GM12872 (cell line): ENCODE measurements at regions not wholly inside any gene's neighbourhood (a gene's known extent, or its start where the extent isn't known, plus 50 kb on each side); places are given as distances from the start of the nearest gene placed in this dataset.

Source experiments
- TF ChIP-seq, protein P1 (sequence below): IDR thresholded peaks from 3 replicates; pipeline ENCODE4 v1.5.1; 2011; ENCODE audit warnings: low read depth, mild to moderate bottlenecking, low read length, moderate library complexity; ENCODE audit not compliant: insufficient read depth

DNA sequence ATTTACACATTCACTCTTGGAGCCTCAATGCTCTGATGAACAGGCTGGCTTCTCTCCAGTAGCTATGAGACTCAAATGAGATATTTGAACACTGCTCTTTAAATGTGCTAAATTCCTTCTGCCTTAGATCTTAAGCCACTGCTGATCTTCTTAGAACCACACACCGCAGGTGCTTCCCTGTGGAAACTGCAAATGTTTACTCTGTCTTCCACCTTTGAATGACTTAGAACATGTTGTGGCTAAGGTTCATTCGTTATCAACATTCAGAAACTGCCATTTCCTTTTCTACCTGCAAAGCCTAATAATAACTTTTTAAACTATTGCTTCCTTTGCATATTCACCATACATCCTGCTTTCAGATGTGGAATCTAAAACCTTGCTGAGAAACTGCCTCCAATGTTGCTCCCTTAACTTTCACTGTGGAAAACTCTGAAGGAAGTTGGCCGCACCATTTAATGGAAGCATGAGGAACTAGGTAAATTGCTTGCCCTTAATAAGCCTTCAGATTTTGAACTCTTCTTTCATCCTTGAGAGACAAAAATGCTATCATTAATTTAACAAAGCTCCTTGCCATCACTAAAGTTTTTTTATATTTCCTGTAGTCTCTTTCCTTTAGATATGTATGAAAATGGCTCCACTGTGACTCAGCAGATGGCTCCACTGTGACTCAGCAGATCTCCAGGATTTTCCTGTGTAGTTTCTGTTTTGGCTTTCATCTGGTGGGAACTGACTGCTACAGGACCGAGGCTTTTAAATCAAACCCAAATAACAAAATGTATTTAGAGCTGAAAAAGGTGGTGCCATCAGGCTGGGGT, 143.8 kb downstream of the TNFSF18 start:
- TF ChIP-seq, protein P1, sequence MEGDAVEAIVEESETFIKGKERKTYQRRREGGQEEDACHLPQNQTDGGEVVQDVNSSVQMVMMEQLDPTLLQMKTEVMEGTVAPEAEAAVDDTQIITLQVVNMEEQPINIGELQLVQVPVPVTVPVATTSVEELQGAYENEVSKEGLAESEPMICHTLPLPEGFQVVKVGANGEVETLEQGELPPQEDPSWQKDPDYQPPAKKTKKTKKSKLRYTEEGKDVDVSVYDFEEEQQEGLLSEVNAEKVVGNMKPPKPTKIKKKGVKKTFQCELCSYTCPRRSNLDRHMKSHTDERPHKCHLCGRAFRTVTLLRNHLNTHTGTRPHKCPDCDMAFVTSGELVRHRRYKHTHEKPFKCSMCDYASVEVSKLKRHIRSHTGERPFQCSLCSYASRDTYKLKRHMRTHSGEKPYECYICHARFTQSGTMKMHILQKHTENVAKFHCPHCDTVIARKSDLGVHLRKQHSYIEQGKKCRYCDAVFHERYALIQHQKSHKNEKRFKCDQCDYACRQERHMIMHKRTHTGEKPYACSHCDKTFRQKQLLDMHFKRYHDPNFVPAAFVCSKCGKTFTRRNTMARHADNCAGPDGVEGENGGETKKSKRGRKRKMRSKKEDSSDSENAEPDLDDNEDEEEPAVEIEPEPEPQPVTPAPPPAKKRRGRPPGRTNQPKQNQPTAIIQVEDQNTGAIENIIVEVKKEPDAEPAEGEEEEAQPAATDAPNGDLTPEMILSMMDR: no peak

DNA sequence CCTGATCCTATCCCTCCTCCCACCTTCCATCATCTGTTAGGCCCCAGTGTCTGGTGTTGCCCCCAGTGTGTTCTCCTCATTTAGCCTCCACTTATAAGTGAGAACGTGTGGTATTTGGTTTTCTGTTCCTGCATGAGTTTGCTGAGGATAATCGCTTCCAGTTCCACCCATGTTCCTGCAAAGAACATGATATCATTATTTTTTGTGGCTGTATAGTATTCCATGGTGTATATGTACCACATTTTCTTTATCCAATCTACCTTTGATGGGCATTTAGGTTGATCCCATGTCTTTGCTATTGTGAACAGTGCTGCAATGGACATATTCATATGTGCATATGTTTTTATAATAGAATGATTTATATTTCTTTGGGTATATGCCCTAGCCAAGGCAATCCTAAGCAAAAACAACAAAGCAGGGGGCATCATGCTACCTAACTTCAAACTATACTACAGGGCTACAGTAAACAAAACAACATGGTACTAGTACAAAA, 142.9 kb downstream of the TNFSF18 start:
- TF ChIP-seq, protein P1: no peak

DNA sequence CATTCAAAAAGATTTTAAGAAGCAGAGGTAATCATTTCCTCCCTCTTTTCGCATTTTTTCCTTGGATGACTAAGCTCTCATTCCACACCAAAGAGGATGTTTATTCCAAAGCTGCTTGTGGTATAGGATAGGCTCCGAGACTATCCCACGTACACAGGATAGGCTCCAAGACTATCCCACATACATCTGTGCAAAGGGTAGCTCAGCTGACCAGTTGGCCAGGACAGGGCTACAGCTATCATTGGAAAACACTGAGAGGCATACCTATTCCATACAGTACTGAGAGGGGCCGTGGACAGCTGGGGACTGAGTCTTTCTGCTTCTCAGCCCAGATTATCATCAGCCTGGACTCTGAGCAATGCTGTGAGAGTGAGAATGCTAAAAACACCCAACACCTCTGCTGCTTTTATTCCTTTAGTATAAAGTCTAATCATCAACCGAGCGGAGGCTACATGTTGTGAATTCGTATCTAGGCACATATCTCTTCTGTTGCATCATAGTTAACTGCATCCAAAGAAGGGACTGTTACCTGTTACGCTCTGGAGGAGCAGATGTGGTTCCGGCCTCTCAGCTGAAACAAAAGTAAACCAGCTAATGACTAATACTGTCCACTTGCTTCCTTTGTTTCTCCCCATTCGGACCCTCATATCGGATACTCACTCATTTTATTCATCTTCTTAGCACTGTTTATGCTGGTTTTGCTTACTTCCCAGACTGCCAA, 141.0 kb downstream of the TNFSF18 start:
- TF ChIP-seq, protein P1: no peak

DNA sequence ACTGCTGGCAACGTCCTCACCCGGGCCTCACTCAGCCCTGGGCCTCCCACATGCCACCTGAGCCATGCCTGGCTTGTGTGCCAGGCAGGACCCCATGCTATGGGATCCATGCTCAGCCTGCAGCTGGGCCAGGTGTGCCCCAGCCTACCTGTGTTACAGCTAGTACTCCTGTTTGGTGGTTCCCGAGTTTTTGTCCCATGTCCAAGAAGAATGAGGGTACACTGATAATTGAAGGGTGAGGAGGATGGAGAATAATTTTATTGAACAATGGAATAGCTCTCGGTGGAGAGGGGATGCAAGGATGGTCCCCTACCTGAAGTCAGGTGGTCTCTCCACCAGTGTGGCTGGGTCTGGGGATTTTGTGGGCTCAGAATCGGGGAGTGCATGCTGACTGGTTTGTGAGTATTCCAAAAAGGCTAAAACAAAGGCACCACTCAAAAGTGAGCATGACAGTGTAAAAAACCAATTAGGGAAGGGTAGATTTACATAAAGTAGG, 137.9 kb downstream of the TNFSF18 start:
- TF ChIP-seq, protein P1: no peak

DNA sequence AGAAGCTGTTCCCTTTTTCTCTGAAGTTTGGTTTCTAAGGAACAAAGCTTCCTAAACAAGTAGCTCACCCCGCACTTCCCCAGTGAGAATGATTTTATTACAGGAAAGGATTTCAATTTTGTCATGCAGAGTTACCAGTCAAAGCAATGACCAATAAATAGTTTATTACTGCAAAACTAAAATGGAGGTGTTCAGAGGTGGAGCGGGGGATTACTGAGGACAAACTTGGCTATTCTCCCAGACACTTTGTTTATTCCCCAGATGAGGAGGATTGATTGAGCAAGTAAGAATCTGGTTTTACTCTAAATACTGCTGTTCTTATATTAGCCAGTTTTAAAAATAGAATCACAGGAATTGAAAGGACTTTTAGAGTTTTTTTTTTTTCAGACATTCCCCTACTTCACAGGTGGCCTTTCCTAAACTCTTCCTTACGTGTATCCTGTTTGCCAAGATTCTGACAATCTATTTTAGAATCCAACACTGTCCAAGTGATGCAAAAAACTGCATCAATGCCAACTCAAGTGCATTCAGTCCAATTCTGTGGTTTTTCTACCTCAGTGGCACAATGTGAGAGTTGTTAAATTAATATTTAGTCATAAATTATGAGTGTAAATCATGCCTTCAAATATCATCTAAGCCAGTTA, 136.1 kb downstream of the TNFSF18 start:
- TF ChIP-seq, protein P1: no peak

DNA sequence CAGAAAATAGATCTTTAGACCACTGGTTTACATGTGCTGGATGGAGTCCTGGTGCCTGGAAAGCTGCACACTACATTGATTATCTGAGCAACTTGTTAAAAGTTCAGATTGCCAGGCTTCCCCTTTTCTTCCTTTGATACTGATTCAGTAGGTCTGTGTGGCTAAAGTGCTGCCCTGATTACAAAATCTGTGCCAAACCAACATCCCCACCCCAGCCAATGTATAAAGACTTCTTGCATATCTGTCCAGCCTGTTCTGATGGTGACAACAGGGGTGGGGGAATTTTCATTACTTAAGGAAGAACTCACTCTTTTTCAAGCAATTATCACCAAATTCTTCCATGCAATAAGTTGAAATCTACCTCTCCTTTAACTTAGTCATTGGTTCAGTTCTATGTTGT, 135.5 kb downstream of the TNFSF18 start:
- TF ChIP-seq, protein P1: no peak

DNA sequence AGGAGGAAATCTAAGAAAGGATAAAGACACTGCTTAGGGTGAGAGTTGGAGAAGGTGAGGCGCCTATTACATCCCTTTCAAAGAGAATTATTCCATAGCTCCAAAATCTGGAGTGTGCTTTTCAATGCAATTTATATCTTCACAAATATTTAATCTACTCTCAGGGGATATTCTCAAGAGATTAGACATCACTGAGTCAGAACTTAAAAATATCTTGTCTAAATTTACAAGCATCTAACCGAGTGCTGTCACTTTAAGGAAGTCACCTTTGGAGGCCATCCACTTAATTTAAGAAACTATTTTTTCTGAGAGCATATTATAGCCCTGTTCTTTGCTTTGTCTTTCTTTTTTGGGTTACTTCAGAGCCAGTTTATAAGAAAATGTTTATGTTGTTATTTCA, 134.6 kb downstream of the TNFSF18 start:
- TF ChIP-seq, protein P1: no peak
